ENCODE measurements at regions not wholly inside any gene's neighbourhood (a gene's known extent, or its start where the extent isn't known, plus 50 kb on each side); places are given as distances from the start of the nearest gene placed in this dataset.

- H3K4me1 ChIP-seq, result peaks cover 0 to 58% (median 54%) of the 10 kb centered on the region in 4 donors
- H3K27ac ChIP-seq, result peak overlapping the region; percentile 84 to 94
- H3K4me3 ChIP-seq, result no peak overlapping the region
- no peaks in the 10 kb centered on the region for H3K9me3 ChIP-seq
- H3K36me3 ChIP-seq, result no peaks in the 10 kb centered on the region
- peak; percentile 57 to 80 for DNase-seq
- intact Hi-C loops (cut with DNase I; ENCODE audit: low total_unique reads), result loop anchor here (10.0 kb wide), 1 partner anchor 113 kb away; the partner anchor contains the start of gene VCPKMT
- TF ChIP-seq CTCF (IDR thresholded peaks at IDR 0.05), result no peak
- H3K27me3 ChIP-seq, result no peaks in the 10 kb centered on the region
Observed at GRCh38 chr14:50001151-50001998, 108.5 kb downstream of the ARF6 start.

DNA sequence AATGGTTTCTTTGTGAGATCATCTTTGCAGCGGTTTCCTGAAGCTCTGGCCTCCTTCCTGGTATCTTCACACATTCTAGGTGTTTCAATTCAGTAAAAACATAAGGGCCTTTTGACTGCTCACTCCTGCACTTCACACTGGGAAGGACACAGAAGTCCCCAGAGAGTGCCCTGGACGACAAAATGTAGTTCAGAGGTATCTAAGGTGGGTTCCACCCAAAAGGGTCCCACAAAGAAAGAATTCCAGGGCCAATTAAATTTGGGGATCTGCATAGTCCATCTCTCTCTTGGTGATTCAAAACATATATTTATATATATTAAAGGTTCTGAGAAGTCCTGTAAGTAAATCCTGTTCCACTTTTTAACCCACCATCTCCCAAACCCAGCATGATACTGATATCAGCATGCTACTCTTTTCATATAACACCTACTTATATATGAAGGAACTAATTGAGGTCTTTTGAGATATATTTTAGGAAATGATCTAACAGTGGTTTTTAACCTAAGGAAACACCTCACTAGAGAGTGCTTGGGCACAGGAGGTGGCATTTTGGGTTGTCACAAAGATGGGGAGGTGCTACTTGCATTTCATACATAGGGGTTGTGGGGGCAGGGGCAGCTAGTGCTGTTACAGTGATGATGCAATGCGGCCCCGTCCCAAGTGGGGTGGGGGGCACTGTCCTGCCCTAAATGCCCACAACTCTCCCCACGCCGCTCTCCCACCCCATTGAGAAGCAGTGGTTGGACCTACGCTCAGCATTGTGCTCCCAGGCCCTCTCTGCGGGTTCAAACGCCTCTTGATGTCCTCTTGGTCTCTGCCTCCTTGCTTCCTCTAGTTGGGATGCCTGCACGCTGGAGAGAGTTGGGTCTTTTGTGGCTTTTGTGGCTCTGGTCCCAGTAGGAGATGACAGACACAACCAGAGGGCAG, 109.4 kb downstream of the ARF6 start:
- H3K4me1 ChIP-seq, result peaks cover 0 to 58% (median 54%) of the 10 kb centered on the region in 4 donors
- no peak for TF ChIP-seq CTCF (IDR thresholded peaks at IDR 0.05)

DNA sequence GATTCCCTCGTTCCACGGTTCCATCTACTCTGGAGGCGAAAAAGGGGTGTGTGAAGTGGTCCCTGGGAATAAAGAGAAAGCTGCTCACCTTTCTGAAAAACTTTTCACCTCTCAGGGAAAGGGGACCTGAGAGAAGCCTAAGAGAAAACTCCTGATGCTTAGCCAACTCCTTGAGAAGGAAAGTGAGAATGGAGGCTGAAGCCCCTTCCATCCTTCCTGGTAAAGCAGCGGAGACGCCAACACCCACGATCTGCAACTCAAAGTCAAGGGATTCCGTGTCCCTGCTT, 110.0 kb downstream of the ARF6 start:
- DNase-seq, result no peak
- Histone ChIP-seq H3K4me1 (peaks cover 0 to 58% (median 54%) of the 10 kb centered on the region in 4 donors), H3K36me3 (no peaks in the 10 kb centered on the region), H3K27me3 (no peaks in the 10 kb centered on the region), H3K9me3 (no peaks in the 10 kb centered on the region), H3K4me3 (peak overlapping the region; percentile 55 to 56), H3K27ac (peak overlapping the region; percentile 84 to 94)
- intact Hi-C loops (cut with DNase I; ENCODE audit: low total_unique reads), result loop anchor here (10.0 kb wide), 1 partner anchor 112 kb away; the partner anchor contains the start of gene VCPKMT
- TF ChIP-seq CTCF (IDR thresholded peaks at IDR 0.05), result no peak

More for the DNA sequence above, 109.4 kb downstream of the ARF6 start:
- DNase-seq, result peak in 1 of 2 donors; percentile 28
- intact Hi-C loops (cut with DNase I; ENCODE audit: low total_unique reads), result loop anchor here (10.0 kb wide), 1 partner anchor 113 kb away; the partner anchor contains the start of gene VCPKMT
- no peaks in the 10 kb centered on the region for H3K27me3 ChIP-seq
- no peaks in the 10 kb centered on the region for H3K9me3 ChIP-seq
- peak overlapping the region; percentile 84 to 94 for H3K27ac ChIP-seq
- no peaks in the 10 kb centered on the region for H3K36me3 ChIP-seq
- peak overlapping the region; percentile 55 to 56 for H3K4me3 ChIP-seq

GRCh38 chr14:50003213-50004021, 110.5 kb downstream of the ARF6 start:
- Histone ChIP-seq H3K4me3 (peak overlapping the region; percentile 55 to 56), H3K27ac (peak overlapping the region; percentile 84 to 94), H3K36me3 (no peaks in the 10 kb centered on the region), H3K9me3 (no peaks in the 10 kb centered on the region), H3K27me3 (no peaks in the 10 kb centered on the region), H3K4me1 (peaks cover 0 to 57% (median 52%) of the 10 kb centered on the region in 4 donors)
- TF ChIP-seq CTCF (IDR thresholded peaks at IDR 0.05), result peak; percentile 13 to 16
- intact Hi-C loops (cut with DNase I; ENCODE audit: low total_unique reads), result loop anchor here (10.0 kb wide), 1 partner anchor 111 kb away; the partner anchor contains the start of gene VCPKMT
- peak; percentile 79 to 88 for DNase-seq

- Histone ChIP-seq H3K4me3 (no peak overlapping the region), H3K4me1 (peaks cover 0 to 40% (median 29%) of the 10 kb centered on the region in 4 donors), H3K27ac (no peak overlapping the region), H3K27me3 (no peaks in the 10 kb centered on the region), H3K36me3 (no peaks in the 10 kb centered on the region), H3K9me3 (no peaks in the 10 kb centered on the region)
- no peak for TF ChIP-seq CTCF (IDR thresholded peaks at IDR 0.05)
- intact Hi-C loops (cut with DNase I; ENCODE audit: low total_unique reads), result loop anchor here (10.0 kb wide), 1 partner anchor 109 kb away; the partner anchor contains the start of gene VCPKMT
- DNase-seq, result no peak
Observed at GRCh38 chr14:50006141-50006540, 110.2 kb downstream of the VCPKMT start.

All from tibial artery (tissue), 4 donors.